CD4-positive, alpha-beta T cell (primary cell): ENCODE measurements at regions not wholly inside any gene's neighbourhood (a gene's known extent, or its start where the extent isn't known, plus 50 kb on each side); places are given as distances from the start of the nearest gene placed in this dataset.

Experiments
- ATAC-seq: fragments of 200-7000 bp; cut with Tn5 transposase; one replicate; pipeline ENCODE4 v1.10.0; 2022; ENCODE audit warnings: mild to moderate bottlenecking; ENCODE audit not compliant: poor library complexity
- CTCF ChIA-PET: fragments of 350-600 bp; sonication (Branson Sonifier 250); formaldehyde crosslinking; loops from one replicate; lab custom pipeline; 2021; ENCODE audit warnings: antibody characterized with exemption, inconsistent platforms; lab: Charles Lee
- POLR2A ChIA-PET: fragments of 350-600 bp; sonication (Branson Sonifier 250); formaldehyde crosslinking; loops from one replicate; lab custom pipeline; 2021; ENCODE audit warnings: antibody characterized with exemption, inconsistent platforms; lab: Charles Lee
- DNase-seq, 14 experiments: peaks; one replicate each; pipeline ENCODE4 v3.0.0-alpha.2; 2013 to 2020; ENCODE audit warnings: mixed read lengths in 2 of 14
- H3K27ac ChIP-seq, 2 donors: one replicate each; pipeline versions ENCODE4 v1.5.1 to v1.7.0; 2013; ENCODE audit warnings: low read length in 2 of 2, low read depth in 1 of 2, mild to moderate bottlenecking in 1 of 2
- H3K27me3 ChIP-seq, 2 experiments: 1 replicate in 1 of 2; 2 replicates in 1 of 2; pipeline versions ENCODE4 v1.6.1 to v1.7.0; 2013; ENCODE audit warnings: low read length in 2 of 2, control low read depth in 1 of 2, mild to moderate bottlenecking in 1 of 2, moderate library complexity in 1 of 2; ENCODE audit not compliant: insufficient read depth in 2 of 2, control insufficient read depth in 1 of 2
- H3K36me3 ChIP-seq: one replicate; pipeline ENCODE4 v1.6.1; 2013; ENCODE audit warnings: low read length, control low read depth; ENCODE audit not compliant: insufficient read depth
- H3K4me1 ChIP-seq: one replicate; pipeline ENCODE4 v1.6.1; 2013; ENCODE audit warnings: low read length, control low read depth; ENCODE audit not compliant: insufficient read depth
- H3K4me3 ChIP-seq: one replicate; pipeline ENCODE4 v1.5.1; 2013; ENCODE audit warnings: mild to moderate bottlenecking, low read length, moderate library complexity
- H3K9me3 ChIP-seq, 2 experiments: 1 replicate in 1 of 2; 2 replicates in 1 of 2; pipeline versions ENCODE4 v1.6.1 to v1.7.0; 2013; ENCODE audit warnings: low read length in 2 of 2, mild to moderate bottlenecking in 2 of 2, control low read depth in 1 of 2, moderate library complexity in 1 of 2; ENCODE audit not compliant: control insufficient read depth in 1 of 2, insufficient read depth in 1 of 2
- H3K27ac Mint-ChIP-seq: one replicate; pipeline ENCODE4 v1.8.0; 2020; ENCODE audit warnings: mixed read lengths
- H3K27me3 Mint-ChIP-seq: one replicate; pipeline ENCODE4 v1.8.0; 2021; ENCODE audit warnings: mixed read lengths
- H3K36me3 Mint-ChIP-seq: one replicate; pipeline ENCODE4 v1.8.0; 2021; ENCODE audit warnings: low read depth, mixed read lengths
- H3K4me1 Mint-ChIP-seq: one replicate; pipeline ENCODE4 v1.8.0; 2021; ENCODE audit warnings: low read depth, mixed read lengths
- H3K4me3 Mint-ChIP-seq: one replicate; pipeline ENCODE4 v1.8.0; 2020; ENCODE audit warnings: mild to moderate bottlenecking, mixed read lengths
- H3K9me3 Mint-ChIP-seq: one replicate; pipeline ENCODE4 v1.8.0; 2020; ENCODE audit warnings: mixed read lengths
- intact Hi-C, 2 experiments: fragments of 100-400 bp; cut with DNase I in 1 of 2; cut with micrococcal nuclease in 1 of 2; formaldehyde crosslinking; loops; one replicate each; pipeline versions ENCODE4 v1.15.1 to v1.9.0; 2023 to 2025; cut with DNase I, micrococcal nuclease
- TF ChIP-seq, protein P1 (sequence below): fragments of 200-600 bp; IDR thresholded peaks from one replicate; pipeline ENCODE4 v1.8.0; 2022; ENCODE audit warnings: antibody characterized with exemption, mild to moderate bottlenecking

DNA sequence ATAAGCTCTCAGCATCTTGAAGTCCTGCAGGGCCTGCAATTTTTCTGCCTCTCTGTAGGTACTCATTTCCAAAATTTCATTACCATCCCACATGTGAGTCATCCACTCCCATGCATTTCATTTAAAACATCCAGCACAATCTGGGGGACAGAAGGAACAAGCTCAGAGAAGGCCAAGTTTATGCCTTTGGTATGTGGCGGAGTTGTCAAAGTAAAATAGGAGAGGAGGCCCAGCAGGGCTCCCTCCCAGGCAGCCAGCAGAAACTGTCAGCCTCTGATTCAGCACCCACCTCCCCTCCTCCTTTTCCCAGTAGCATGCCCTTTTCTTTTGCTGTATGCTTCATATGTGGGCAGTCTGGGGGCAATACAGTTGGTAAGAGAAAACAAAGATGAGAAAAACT, 126.4 kb upstream of the ZNF366 start:
- no peak overlapping the region for H3K4me3 Mint-ChIP-seq
- H3K27ac Mint-ChIP-seq: no peak overlapping the region
- Histone ChIP-seq H3K27me3 (no peaks in the 10 kb centered on the region), H3K4me3 (no peak overlapping the region), H3K4me1 (no peaks in the 10 kb centered on the region), H3K36me3 (no peaks in the 10 kb centered on the region), H3K9me3 (no peaks in the 10 kb centered on the region), H3K27ac (no peak overlapping the region)
- no peak for DNase-seq
- ChIA-PET POLR2A (no interaction called here), CTCF (no interaction called here)
- no peaks in the 10 kb centered on the region for H3K4me1 Mint-ChIP-seq
- TF ChIP-seq, protein P1, sequence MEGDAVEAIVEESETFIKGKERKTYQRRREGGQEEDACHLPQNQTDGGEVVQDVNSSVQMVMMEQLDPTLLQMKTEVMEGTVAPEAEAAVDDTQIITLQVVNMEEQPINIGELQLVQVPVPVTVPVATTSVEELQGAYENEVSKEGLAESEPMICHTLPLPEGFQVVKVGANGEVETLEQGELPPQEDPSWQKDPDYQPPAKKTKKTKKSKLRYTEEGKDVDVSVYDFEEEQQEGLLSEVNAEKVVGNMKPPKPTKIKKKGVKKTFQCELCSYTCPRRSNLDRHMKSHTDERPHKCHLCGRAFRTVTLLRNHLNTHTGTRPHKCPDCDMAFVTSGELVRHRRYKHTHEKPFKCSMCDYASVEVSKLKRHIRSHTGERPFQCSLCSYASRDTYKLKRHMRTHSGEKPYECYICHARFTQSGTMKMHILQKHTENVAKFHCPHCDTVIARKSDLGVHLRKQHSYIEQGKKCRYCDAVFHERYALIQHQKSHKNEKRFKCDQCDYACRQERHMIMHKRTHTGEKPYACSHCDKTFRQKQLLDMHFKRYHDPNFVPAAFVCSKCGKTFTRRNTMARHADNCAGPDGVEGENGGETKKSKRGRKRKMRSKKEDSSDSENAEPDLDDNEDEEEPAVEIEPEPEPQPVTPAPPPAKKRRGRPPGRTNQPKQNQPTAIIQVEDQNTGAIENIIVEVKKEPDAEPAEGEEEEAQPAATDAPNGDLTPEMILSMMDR: no peak
- H3K9me3 Mint-ChIP-seq: no peaks in the 10 kb centered on the region
- ATAC-seq: no peak
- intact Hi-C loops: no loop called here
- H3K27me3 Mint-ChIP-seq: peaks cover 27% of the 10 kb centered on the region
- H3K36me3 Mint-ChIP-seq: no peaks in the 10 kb centered on the region

GRCh38 chr5:72633041-72633445, 125.8 kb upstream of the ZNF366 start:
- no peaks in the 10 kb centered on the region for H3K36me3 Mint-ChIP-seq
- ChIA-PET POLR2A (no interaction called here), CTCF (no interaction called here)
- no peaks in the 10 kb centered on the region for H3K4me1 Mint-ChIP-seq
- Histone ChIP-seq H3K27ac (no peak overlapping the region), H3K4me1 (no peaks in the 10 kb centered on the region), H3K27me3 (no peaks in the 10 kb centered on the region), H3K4me3 (no peak overlapping the region), H3K36me3 (no peaks in the 10 kb centered on the region), H3K9me3 (no peaks in the 10 kb centered on the region)
- H3K27me3 Mint-ChIP-seq: peaks cover 27% of the 10 kb centered on the region
- H3K9me3 Mint-ChIP-seq: no peaks in the 10 kb centered on the region
- DNase-seq (no peak), ATAC-seq (no peak)
- H3K27ac Mint-ChIP-seq: no peak overlapping the region
- intact Hi-C loops: no loop called here
- TF ChIP-seq, protein P1: no peak
- H3K4me3 Mint-ChIP-seq: no peak overlapping the region

DNA sequence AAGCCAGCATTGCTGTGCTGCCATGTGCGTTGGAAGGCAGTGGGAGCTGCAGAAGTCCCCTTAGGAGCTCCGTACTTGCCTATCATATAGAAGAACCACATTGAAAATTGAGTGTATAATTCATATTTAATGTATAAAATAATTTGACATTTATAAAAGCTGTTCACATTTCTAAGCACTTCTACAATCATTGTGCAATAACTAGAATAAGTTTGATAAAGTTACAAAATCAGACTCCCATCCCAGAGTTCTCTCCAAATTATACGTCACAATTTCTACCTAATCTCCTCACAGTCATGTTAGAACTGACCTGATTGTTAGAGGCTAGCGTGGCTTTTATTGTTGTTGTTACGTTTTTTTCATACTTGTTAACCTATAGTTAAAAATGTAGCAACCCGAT, 123.5 kb upstream of the ZNF366 start:
- Histone ChIP-seq H3K4me3 (no peak overlapping the region), H3K4me1 (no peaks in the 10 kb centered on the region), H3K27ac (no peak overlapping the region), H3K27me3 (no peaks in the 10 kb centered on the region), H3K36me3 (no peaks in the 10 kb centered on the region), H3K9me3 (no peaks in the 10 kb centered on the region)
- intact Hi-C loops: no loop called here
- Mint-ChIP-seq H3K27ac (no peak overlapping the region), H3K9me3 (no peaks in the 10 kb centered on the region), H3K27me3 (peaks cover 37% of the 10 kb centered on the region), H3K36me3 (no peaks in the 10 kb centered on the region), H3K4me3 (no peak overlapping the region), H3K4me1 (no peaks in the 10 kb centered on the region)
- TF ChIP-seq, protein P1: no peak
- POLR2A ChIA-PET: no interaction called here
- no peak for ATAC-seq
- CTCF ChIA-PET: no interaction called here
- no peak for DNase-seq
